ENCODE measurements at regions not wholly inside any gene's neighbourhood (a gene's known extent, or its start where the extent isn't known, plus 50 kb on each side); places are given as distances from the start of the nearest gene placed in this dataset.

GRCh38 chr2:134197445-134197844 is 56.4 kb upstream of the MGAT5 start:
- DNase-seq (ENCODE audit: low read depth in 2 of 2): no peak

GRCh38 chr2:134198006-134198634 is 55.8 kb upstream of the MGAT5 start:
- DNase-seq (ENCODE audit: low read depth in 2 of 2): peak in 1 of 2 donors; percentile 10

GRCh38 chr2:134199123-134199522 is 54.7 kb upstream of the MGAT5 start:
- DNase-seq (ENCODE audit: low read depth in 2 of 2): peak in 1 of 2 donors; percentile 55

GRCh38 chr2:134200036-134200618 is 53.7 kb upstream of the MGAT5 start:
- DNase-seq (ENCODE audit: low read depth in 2 of 2): no peak

GRCh38 chr2:134201533-134201932 is 52.3 kb upstream of the MGAT5 start:
- no peak for DNase-seq (ENCODE audit: low read depth in 2 of 2)

GRCh38 chr2:134202371-134202770 is 51.5 kb upstream of the MGAT5 start:
- DNase-seq (ENCODE audit: low read depth in 2 of 2): no peak

GRCh38 chr2:134203175-134203574 is 50.7 kb upstream of the MGAT5 start:
- DNase-seq (ENCODE audit: low read depth in 2 of 2): no peak

Measured in lung microvascular endothelial cell (primary cell).